GM19324 (cell line): ENCODE measurements at regions not wholly inside any gene's neighbourhood (a gene's known extent, or its start where the extent isn't known, plus 50 kb on each side); places are given as distances from the start of the nearest gene placed in this dataset.

ENCODE experiments used
- ATAC-seq: cut with Tn5 transposase; IDR thresholded peaks from one replicate; pipeline ENCODE4 v1.9.1; 2021; ENCODE audit warnings: mild to moderate bottlenecking, moderate library complexity; ENCODE audit not compliant: unreplicated experiment, low FRiP score

DNA sequence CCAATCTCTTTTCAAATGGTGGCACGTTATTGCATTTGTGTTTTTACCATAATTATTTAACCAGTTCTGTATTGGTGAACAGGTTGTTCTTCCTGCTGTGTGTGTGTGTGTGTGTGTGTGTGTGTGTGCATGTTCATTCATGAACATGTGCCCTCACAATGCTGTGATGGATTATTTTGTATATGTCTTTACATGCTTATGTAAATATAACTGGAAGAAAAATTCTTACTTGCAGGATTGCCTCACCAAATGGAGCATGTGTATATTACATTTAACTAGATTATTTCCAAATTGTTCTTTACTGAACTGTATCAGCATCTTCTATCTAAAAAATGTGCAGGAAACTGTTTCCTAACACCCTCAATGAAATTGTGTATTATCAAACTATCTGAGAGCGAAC lies 175.2 kb upstream of the ZPLD1 start:
- no peak for ATAC-seq

- ATAC-seq: peak; percentile 69
These were observed 169.1 kb upstream of the ZPLD1 start for GRCh38 chr3:102265720-102266119.

GRCh38 chr3:102269406-102269805 lies 165.4 kb upstream of the ZPLD1 start:
- no peak for ATAC-seq

- ATAC-seq: no peak
These were observed 144.6 kb upstream of the ZPLD1 start for GRCh38 chr3:102290241-102290640.

- no peak for ATAC-seq
These were observed 139.1 kb upstream of the ZPLD1 start for GRCh38 chr3:102295756-102296155.

DNA sequence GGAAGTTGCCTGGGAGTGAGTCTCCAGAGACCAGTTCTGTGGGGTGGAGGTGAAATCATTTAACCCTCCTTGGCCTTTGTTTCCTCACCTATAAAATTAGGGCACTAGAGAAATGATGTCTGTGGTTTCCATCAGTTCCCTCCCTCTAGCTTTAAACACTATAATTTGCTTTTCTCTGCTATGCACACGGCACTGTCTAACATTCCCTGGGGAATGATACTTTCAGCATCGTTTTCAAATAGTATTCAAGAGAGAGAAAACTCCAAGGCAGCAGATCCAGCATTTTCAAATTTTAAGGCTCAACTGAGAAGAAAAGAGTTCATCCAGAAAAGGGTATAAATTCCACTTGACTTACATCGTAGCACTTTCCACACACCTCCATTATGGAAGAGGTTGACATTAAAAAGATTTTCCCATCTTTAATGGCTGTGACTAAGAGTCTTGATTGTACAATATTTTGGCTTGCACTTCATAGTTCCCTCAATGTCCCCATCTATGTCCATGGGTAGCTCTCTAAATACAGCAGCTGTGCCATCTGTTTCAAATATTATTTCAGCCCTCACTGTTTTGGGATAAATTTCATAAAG lies 137.7 kb upstream of the ZPLD1 start:
- no peak for ATAC-seq

GRCh38 chr3:102299125-102299877 lies 135.5 kb upstream of the ZPLD1 start:
- no peak for ATAC-seq

- ATAC-seq: peak; percentile 63
These were observed 133.5 kb upstream of the ZPLD1 start for GRCh38 chr3:102301155-102301880.

GRCh38 chr3:102302020-102302419 lies 132.8 kb upstream of the ZPLD1 start:
- ATAC-seq: no peak

- no peak for ATAC-seq
These were observed 130.3 kb upstream of the ZPLD1 start for GRCh38 chr3:102304550-102304949.

DNA sequence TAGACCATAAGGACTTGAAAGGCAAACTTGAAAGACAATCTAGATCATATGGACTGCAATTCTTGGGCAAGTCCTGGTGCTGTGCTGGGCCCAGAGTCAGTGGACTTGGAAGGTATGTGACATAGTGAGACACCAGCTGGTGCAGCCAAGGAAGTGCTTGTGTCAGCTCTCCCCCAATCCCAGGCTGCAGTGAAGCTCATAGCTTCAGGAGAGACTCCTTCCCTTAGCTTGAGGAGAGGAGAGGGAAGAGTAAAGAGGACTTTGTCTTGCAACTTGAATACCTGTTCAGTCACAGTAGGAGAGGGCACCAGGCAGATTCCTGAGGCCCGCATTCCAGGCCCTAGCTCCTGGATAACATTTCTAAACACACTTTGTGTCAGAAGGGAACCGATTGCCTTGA lies 127.4 kb upstream of the ZPLD1 start:
- ATAC-seq: no peak

DNA sequence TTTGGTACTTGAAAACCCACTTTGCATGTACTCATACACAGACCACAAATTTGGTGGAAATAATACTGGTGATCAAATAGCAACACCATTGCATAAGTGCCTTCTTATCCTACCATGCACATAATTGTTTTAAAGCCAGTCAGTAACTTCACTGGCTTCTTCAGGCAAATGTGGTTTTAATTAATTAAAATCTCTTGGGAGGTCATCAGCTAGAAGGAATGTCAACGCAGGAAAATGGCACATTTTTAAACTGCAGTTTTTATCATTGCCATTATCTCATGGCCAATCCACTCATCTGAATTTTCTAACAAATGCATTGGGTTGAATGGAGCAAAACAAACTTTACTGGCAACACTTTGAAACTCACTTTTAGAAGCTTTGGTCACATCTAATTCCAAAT lies 105.7 kb upstream of the ZPLD1 start:
- ATAC-seq: no peak

DNA sequence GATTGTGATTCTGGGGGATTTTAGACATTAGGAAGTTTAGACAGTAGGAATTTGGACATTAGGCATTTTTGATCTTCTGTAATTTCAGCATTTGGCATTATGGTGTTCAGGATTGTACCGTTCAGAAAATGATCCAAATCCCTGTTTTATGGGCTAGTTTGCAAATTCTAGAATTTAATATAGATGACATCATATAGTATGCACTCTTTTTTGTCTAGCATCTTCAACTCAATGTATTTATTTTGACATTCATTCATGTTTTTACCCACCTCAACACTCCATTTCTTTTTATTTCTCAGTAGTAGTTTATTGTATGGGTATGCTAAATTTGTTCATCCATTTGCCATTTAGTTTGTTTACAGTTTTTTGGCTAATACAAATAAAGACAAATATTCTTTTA lies 105.3 kb upstream of the ZPLD1 start:
- ATAC-seq: no peak

DNA sequence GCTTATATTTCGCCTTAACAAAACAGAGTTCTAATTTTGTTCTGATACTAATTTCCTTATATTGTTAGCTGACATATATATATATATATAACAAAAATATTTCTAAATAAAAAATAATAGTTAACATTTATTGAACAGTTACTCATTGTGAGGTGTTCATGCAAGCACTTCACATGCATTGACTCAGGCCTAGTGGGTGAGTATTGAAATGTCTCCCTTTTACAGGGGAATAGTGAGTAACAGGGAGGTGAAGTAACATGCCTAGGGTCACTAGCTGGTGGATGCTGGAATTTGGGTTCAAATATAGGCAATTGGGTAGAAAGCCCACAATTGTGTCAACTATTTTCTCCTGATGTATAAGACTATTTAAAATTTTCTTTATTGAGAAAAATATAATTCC lies 102.6 kb upstream of the ZPLD1 start:
- ATAC-seq: no peak

- no peak for ATAC-seq
These were observed 101.9 kb upstream of the ZPLD1 start for GRCh38 chr3:102332934-102333333.

DNA sequence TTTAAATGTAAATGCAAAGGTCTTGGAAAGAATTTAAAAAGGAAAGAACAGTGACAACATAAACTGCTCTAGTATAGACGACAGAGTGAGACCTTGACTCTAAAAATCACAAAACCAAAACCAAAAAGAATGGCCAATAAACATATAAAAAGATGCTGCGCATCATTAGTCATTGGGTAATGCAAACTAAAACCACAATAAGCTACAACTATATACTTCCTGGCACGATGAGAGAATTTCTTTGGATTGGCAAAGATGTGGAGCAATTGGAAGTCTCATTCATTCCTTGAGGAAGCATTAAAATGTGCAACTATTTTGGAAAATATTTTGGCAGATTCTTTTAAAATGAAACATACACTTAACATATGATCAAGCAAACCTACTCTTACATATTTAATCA lies 98.7 kb upstream of the ZPLD1 start:
- no peak for ATAC-seq

DNA sequence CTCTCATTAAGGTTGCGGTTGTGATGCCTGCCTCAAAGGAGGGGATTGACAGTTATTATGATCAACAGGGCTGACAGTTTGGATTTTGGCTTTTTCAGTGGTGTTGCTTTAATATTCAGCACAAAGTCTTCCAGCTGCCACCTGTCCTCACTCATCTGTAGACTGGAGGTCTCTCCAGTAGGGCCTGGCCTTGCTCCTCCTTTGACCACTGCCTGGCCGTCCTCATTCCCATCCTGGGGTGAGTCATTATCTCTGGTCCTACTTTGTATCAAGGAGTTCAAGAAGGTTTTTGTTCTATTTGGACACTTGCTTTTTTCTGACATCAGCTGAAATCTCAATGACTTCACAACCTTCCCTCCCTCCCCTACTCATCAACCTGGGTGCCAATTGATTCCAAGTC lies 95.1 kb upstream of the ZPLD1 start:
- ATAC-seq: no peak

GRCh38 chr3:102346897-102347296 lies 87.9 kb upstream of the ZPLD1 start:
- no peak for ATAC-seq

DNA sequence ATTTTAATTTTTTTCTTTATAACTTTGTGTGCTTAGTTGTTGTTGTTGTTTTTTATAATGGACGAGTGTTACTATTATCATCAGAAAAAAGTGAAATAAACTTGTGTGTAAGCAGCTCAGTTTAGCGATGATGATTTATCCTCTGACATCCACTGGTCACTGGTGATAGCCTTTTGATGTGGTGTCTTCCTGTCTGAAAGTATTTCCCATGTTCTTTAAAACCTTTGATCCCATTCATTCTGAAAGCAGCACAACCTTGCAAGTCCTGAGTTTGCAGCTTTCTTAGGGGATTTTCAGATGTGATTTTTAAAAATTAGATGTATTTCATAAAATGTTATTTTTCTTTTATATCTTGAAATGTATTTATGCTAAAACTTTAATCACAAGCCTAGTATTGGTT lies 85.9 kb upstream of the ZPLD1 start:
- ATAC-seq: no peak

GRCh38 chr3:102353148-102353547 lies 81.7 kb upstream of the ZPLD1 start:
- ATAC-seq: no peak

GRCh38 chr3:102353805-102354204 lies 81.0 kb upstream of the ZPLD1 start:
- no peak for ATAC-seq
